GM19043 (cell line): ENCODE measurements at regions not wholly inside any gene's neighbourhood (a gene's known extent, or its start where the extent isn't known, plus 50 kb on each side); places are given as distances from the start of the nearest gene placed in this dataset.
"Not testable (repeated sequence)": the region's sequence is repeated elsewhere in the genome, so short reads cannot be mapped to it uniquely, and the experiment has no call there.

Source experiments
- ATAC-seq: cut with Tn5 transposase; IDR thresholded peaks from one replicate; pipeline ENCODE4 v1.9.1; 2021; ENCODE audit warnings: low read depth; ENCODE audit not compliant: unreplicated experiment

GRCh38 chr18:64379662-64380061 lies 230.8 kb upstream of the LINC00305 start:
- peak; percentile 17 for ATAC-seq

- no peak for ATAC-seq
These were observed 228.6 kb upstream of the LINC00305 start for GRCh38 chr18:64377446-64377845.

- ATAC-seq, result no peak
These were observed 224.0 kb upstream of the LINC00305 start for GRCh38 chr18:64372850-64373249.

GRCh38 chr18:64369830-64370440 lies 221.0 kb upstream of the LINC00305 start:
- not testable (repeated sequence) for ATAC-seq

- ATAC-seq, result no peak
These were observed 216.2 kb upstream of the LINC00305 start for GRCh38 chr18:64365106-64365505.

GRCh38 chr18:64337673-64338072 lies 188.8 kb upstream of the LINC00305 start:
- no peak for ATAC-seq

GRCh38 chr18:64337018-64337417 lies 188.1 kb upstream of the LINC00305 start:
- no peak for ATAC-seq

- no peak for ATAC-seq
These were observed 185.9 kb upstream of the LINC00305 start for GRCh38 chr18:64334748-64335147.

- ATAC-seq, result no peak
These were observed 184.7 kb upstream of the LINC00305 start for GRCh38 chr18:64333584-64333983.

- ATAC-seq, result no peak
These were observed 183.9 kb upstream of the LINC00305 start for GRCh38 chr18:64332835-64333234.

- ATAC-seq, result no peak
These were observed 182.5 kb upstream of the LINC00305 start for GRCh38 chr18:64331419-64331818.

GRCh38 chr18:64330931-64331330 lies 182.0 kb upstream of the LINC00305 start:
- no peak for ATAC-seq

GRCh38 chr18:64330161-64330560 lies 181.3 kb upstream of the LINC00305 start:
- no peak for ATAC-seq

- ATAC-seq, result no peak
These were observed 173.3 kb upstream of the LINC00305 start for GRCh38 chr18:64322189-64322588.

GRCh38 chr18:64318547-64318946 lies 169.7 kb upstream of the LINC00305 start:
- ATAC-seq, result no peak

GRCh38 chr18:64311859-64312258 lies 163.0 kb upstream of the LINC00305 start:
- no peak for ATAC-seq

- no peak for ATAC-seq
These were observed 147.0 kb upstream of the LINC00305 start for GRCh38 chr18:64295839-64296238.

- no peak for ATAC-seq
These were observed 146.1 kb upstream of the LINC00305 start for GRCh38 chr18:64294967-64295366.

GRCh38 chr18:64288432-64288831 lies 139.5 kb upstream of the LINC00305 start:
- ATAC-seq, result no peak

- ATAC-seq, result no peak
These were observed 139.0 kb upstream of the LINC00305 start for GRCh38 chr18:64287926-64288325.

GRCh38 chr18:64283059-64283458 lies 134.2 kb upstream of the LINC00305 start:
- ATAC-seq, result no peak

- no peak for ATAC-seq
These were observed 129.1 kb upstream of the LINC00305 start for GRCh38 chr18:64278026-64278425.
